HG03066 (cell line): ENCODE measurements at regions not wholly inside any gene's neighbourhood (a gene's known extent, or its start where the extent isn't known, plus 50 kb on each side); places are given as distances from the start of the nearest gene placed in this dataset.

Experiments
- ATAC-seq: cut with Tn5 transposase; IDR thresholded peaks from one replicate; pipeline ENCODE4 v1.9.1; 2021; ENCODE audit warnings: low read depth; ENCODE audit not compliant: unreplicated experiment

GRCh38 chr7:156147756-156148504 is 335.7 kb upstream of the SHH start:
- no peak for ATAC-seq

GRCh38 chr7:156147104-156147503 is 334.8 kb upstream of the SHH start:
- ATAC-seq = no peak

GRCh38 chr7:156145996-156146395 is 333.7 kb upstream of the SHH start:
- ATAC-seq = no peak

DNA sequence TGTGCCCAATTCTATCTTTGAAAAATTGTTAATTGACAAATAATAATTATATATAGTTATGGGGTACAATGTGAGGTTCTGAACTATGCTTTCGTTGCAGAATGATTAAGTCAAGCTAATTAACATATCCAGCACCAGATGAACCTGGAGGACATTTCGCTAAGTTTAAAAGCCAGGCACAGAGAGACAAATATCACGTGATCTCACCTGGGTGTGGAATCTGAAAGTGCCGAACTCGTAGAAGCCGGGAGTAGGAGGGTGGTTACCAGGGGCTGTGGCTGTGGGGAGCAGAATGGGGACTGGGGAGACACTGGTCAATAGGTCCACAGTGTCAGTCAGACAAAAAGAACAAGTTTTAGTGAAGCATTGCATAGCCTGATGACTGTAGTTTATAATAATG is 332.9 kb upstream of the SHH start:
- ATAC-seq = no peak

GRCh38 chr7:156143683-156144082 is 331.4 kb upstream of the SHH start:
- no peak for ATAC-seq

GRCh38 chr7:156143158-156143557 is 330.9 kb upstream of the SHH start:
- ATAC-seq = no peak

GRCh38 chr7:156141941-156142340 is 329.7 kb upstream of the SHH start:
- ATAC-seq = no peak

DNA sequence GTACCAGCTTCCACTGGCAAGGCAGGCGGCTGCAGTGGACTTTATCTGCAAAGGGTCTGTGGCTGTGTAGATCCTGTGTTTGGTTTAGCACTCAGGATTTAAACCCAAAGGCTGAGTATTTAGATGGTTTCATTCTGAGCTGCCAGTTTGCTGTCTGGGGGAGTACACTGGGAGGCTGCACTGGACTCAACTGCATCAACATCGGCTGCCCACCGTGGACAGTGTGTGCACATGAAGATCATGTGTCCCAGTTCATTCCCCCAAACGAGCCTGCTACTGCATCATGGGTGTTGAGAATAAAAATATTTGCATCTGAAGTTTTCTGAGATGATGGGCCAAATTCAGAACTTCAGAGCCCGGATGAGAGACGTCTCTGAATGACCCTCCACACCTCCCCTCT is 328.6 kb upstream of the SHH start:
- no peak for ATAC-seq

GRCh38 chr7:156140447-156140846 is 328.2 kb upstream of the SHH start:
- ATAC-seq = no peak

DNA sequence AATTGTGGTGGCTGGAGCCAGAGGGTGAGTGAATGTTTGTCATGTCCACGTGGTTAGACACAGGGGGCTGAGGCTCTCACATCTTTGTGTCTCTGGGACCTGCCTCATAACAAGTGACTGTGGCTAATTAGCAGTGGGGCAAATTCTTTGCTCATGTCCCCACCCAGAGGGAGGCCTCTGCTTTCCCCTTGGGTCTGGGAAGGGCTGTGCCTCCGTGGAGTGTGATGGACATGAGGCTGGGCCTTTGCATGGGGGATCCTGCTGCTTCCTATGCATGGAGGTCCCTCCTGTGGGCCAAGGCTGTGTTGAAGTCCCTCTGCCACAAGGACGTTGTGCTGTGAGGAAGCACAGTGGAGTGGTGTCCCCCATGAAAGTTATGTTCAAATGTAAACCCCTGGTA is 327.4 kb upstream of the SHH start:
- ATAC-seq = no peak

DNA sequence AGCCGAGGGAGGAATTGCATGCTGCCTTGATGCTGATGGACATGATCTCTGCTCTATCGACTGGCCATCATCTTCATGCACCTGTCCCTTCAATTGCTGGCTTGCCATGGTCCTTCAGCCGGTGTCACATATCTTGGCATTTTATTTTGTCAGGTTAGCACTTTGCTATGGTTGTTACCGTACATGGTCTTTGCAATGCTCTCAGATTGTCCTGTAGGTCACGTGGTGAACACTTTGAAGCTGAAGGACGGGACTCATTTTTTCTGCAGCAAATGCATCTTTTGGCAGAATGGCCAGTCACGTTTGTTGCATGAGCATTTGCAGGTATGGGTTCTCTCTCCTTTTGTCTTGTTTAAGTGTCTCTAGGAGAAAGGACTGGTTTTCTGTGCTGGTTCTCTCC is 326.8 kb upstream of the SHH start:
- no peak for ATAC-seq

DNA sequence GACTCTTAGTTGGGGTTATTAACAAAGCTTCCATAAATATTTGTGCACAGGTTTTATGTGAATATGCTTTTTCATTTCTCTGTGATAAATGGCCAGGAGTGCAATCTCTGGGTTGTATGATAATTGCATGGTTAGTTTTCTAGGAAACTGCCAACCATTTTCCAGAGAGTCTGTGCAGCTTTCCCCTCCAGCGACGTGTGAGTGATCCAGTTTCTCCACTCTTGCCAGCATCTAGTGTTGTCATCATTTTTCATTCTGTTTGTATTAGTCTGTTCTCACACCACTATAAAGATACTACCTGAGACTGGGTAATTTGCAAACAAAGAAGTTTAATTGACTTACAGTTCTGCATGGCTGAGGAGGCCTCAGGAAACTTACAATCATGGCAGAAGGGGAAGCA is 319.6 kb upstream of the SHH start:
- ATAC-seq = no peak

- no peak for ATAC-seq
Measured at GRCh38 chr7:156129522-156129921, 317.3 kb upstream of the SHH start.

GRCh38 chr7:156128496-156128895 is 316.2 kb upstream of the SHH start:
- no peak for ATAC-seq

DNA sequence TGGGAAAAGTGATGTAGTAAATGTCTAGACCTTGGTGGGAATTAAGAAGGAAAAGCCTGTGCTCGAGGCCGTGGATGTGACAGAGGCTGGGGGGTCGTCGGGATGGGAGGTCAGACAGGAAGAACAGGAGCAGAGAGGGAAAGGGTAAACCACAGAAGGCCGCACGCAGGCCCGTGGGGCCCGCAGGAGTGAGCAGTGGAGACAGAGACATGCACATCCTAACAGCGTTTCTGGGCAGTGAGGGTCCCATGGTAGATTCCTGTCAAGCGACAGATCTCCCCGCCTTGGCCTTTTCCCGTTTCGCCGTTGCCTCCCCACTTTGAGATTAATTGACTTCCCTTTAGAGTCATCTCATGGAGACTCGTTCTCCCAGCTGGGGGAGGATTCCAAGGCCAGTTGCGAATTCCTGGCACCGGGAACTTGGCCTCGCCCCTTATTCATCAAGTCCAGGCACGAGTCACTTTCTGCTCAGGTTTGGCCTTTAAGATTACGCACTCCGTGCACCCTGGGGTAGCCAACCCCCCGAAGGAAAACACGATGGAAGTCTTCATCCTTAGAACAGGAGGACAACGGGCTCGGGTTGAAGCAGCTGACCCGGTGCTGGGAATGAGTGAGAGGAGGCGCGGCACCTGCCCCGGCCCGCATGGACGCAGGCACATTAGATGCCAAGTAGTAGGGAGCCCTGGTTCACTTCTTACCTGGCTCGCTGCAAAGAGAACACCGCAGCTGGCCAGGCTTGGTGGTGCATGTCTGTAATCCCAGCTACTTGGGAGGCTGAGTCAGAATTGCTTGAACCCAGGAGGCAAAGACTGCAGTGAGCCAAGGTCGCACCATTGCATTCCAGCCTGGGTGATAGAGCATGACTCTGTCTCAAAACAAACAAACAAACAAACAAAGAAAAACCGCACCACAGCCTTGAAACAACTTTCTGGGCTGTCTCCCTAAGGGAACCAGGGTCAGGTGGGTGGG is 315.2 kb upstream of the SHH start:
- ATAC-seq = no peak

GRCh38 chr7:156125841-156126730 is 313.8 kb upstream of the SHH start:
- ATAC-seq = no peak

DNA sequence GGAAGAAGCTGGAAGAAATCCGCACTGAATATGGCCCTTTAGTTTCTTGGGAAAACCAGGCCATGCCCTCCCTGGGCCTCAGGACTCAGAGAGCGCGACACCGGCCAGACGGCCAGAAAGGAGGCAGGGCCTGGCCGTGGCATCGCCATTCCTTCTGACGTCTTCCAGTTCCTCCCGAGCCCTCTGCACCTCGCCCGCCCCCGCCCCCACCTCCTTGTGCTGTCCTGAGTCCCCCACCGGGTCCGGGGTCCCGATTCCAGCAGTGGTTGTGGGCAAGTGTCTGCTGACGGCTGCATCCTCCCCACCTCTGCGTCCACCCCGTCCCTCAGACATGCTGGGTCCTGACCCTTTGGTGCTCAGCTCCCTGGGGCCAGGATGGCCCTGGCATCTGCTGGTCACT is 312.1 kb upstream of the SHH start:
- no peak for ATAC-seq

DNA sequence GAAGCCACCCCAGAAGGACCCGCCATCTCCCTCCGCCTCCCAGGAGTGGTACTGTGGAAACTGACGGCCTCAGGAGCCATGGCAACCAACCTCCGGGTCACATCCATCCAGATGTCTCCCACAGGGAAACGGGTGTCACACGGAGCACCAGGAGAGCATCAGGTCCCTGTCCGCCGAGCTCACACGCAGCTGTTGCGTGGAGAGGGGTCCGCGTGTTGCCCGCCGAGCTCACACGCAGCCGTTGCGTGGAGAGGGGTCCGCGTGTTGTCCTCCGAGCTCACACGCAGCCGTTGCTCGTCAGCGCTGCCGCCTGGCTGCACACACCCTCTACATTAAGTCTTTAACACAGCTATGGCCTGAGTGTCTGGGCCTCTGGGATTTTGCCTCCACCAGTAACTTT is 311.1 kb upstream of the SHH start:
- ATAC-seq = no peak

DNA sequence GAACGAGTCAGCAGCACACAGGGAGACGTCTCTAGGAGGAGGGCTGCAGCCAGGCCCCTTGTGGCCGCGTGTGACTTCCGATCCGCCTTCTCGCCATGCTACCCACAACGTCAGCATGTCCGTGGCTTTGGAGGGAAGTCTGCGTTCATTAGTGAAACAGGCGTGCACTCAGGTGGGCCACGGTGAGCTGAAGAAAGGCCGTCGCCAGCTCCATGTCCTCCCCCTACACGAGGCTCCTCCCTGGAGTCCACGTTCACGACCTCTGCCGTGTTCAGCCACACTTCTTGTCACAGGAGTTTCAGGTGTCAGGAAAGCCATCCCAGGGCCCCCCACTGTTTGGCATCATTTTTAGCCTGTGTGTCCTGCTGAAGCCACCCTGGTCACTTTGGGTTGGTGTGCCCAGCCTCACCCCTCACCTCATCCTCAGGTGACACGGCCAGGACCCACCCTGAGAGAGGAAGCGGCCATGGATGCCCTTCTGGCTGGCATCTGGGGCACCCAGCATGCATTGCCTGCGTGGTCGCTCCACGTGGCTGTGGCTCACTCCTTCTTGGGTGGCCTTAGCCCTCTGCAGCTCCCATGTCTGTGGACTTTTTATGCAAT is 310.6 kb upstream of the SHH start:
- no peak for ATAC-seq

DNA sequence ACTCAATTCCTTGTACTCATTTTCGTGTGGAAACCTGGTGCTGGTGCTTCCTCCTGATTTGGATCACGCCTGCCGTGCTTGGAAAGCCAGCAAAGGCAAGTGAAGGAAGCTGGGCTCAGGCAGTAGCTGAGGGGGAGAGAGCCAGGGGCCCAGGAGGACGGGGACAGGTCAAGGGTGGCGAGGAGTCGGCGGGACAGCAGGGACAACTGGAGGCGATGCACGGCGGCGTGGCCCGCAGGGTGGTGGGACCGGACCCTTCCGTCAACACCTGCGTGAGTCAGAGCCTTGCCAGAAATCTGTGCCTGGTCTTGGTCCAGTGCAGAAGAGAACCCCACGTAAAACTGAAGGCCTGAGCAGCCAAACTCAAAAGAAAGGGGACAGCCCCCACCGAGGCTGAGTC is 309.7 kb upstream of the SHH start:
- ATAC-seq = no peak
